ENCODE measurements at regions not wholly inside any gene's neighbourhood (a gene's known extent, or its start where the extent isn't known, plus 50 kb on each side); places are given as distances from the start of the nearest gene placed in this dataset.

DNA sequence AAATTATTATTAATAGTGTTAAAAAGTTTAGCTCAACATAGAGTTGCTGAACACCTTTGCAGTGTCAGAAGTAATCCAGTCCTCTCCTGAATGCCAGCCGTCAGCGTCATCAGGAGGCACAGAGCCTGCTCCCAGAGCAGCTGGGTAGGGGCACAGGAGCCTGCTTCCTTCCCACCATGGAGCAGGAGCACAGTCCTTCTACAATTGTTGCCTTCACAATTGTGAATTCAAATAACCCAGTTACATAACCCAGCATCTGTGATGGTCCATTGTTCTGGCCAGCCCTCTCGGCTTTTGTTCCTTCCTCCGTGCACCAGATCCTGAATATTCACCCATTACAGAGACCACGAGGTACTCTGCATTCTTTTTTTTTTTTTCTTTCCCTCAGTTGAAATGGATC lies 393.9 kb upstream of the MAF start:
- no peak for TF ChIP-seq CTCF (conservative IDR thresholded peaks at IDR 0.05; ENCODE audit: low read depth, low read length)
- TF ChIP-seq EZH2 (IDR thresholded peaks at IDR 0.05; ENCODE audit: borderline replicate concordance, low read depth, low read length, poor library complexity, severe bottlenecking), result no peak
